A549 (cell line): ENCODE measurements at regions not wholly inside any gene's neighbourhood (a gene's known extent, or its start where the extent isn't known, plus 50 kb on each side); places are given as distances from the start of the nearest gene placed in this dataset.

ENCODE experiments used
- ATAC-seq, 2 experiments: fragments of 200-7000 bp in 1 of 2; fragments of >200 bp in 1 of 2; cut with Nextera tagmentation in 1 of 2; cut with Tn5 transposase in 1 of 2; 3 replicates each; pipeline versions ENCODE4 v1.8.0 to v1.9.1; 2018 to 2020; ENCODE audit warnings: mild to moderate bottlenecking in 1 of 2, moderate library complexity in 1 of 2
- CTCF ChIA-PET: fragments of 300-600 bp; sonication (Branson Sonifier 250); formaldehyde crosslinking; extraction: SDS; loops from one replicate; lab custom pipeline; 2021; ENCODE audit warnings: antibody characterized with exemption, inconsistent platforms; lab: Yijun Ruan, JAX
- POLR2A ChIA-PET: fragments of 350-600 bp; formaldehyde crosslinking; extraction: SDS; loops from one replicate; lab custom pipeline; 2021; ENCODE audit warnings: antibody characterized with exemption, inconsistent platforms; lab: Yijun Ruan, JAX
- DNase-seq, 2 experiments: peaks; one replicate each; pipeline versions ENCODE4 v3.0.0 to v3.0.0-alpha.2; 2011 to 2016; ENCODE audit warnings: low read depth in 1 of 2, low spot score in 1 of 2
- FAIRE-seq: peaks from 2 replicates; lab custom pipeline; 2011; peaks lifted over from hg19 to GRCh38; lab: Jason Lieb, UNC
- H3K27ac ChIP-seq, 2 experiments: fragments of >200 bp; sonication (Bioruptor Twin); formaldehyde crosslinking; 3 replicates each; pipeline ENCODE4 v1.5.1; 2016 to 2017
- H3K4me1 ChIP-seq: fragments of >200 bp; sonication (Bioruptor Twin); formaldehyde crosslinking; 3 replicates; pipeline ENCODE4 v1.6.1; 2016
- H3K4me2 ChIP-seq: fragments of >200 bp; sonication (Bioruptor Twin); formaldehyde crosslinking; 3 replicates; pipeline ENCODE4 v1.6.1; 2016
- H3K4me3 ChIP-seq: fragments of >200 bp; sonication (Bioruptor Twin); formaldehyde crosslinking; 3 replicates; pipeline ENCODE4 v1.5.1; 2016
- H3K9me3 ChIP-seq: fragments of >200 bp; sonication (Bioruptor Twin); formaldehyde crosslinking; 3 replicates; pipeline ENCODE4 v1.6.1; 2016
- E2F6 ChIP-seq: IDR thresholded peaks from 2 replicates; pipeline ENCODE4 v1.6.1; 2012; ENCODE audit warnings: low read depth, borderline replicate concordance
- EHMT2 ChIP-seq: fragments of 200-600 bp; sonication (generic); IDR thresholded peaks from 2 replicates; pipeline ENCODE4 v1.6.1; 2016; ENCODE audit warnings: antibody characterized with exemption, low read depth, mild to moderate bottlenecking, moderate library complexity
- ELK1 ChIP-seq: fragments of 150-350 bp; IDR thresholded peaks from 2 replicates; pipeline ENCODE4 v1.6.1; 2014; ENCODE audit warnings: low read depth, mild to moderate bottlenecking, low read length
- FOSB ChIP-seq: fragments of 250-450 bp; sonication (Bioruptor Pico); IDR thresholded peaks from 2 replicates; pipeline ENCODE4 v1.5.0; 2020; ENCODE audit warnings: mild to moderate bottlenecking, moderate library complexity
- FOXS1 ChIP-seq: fragments of 250-450 bp; sonication (Bioruptor Pico); IDR thresholded peaks from 2 replicates; pipeline ENCODE4 v1.5.0; 2020; ENCODE audit warnings: mild to moderate bottlenecking, moderate library complexity
- HES2 ChIP-seq: fragments of >200 bp; sonication (Bioruptor Twin); formaldehyde crosslinking; IDR thresholded peaks from 2 replicates; pipeline ENCODE4 v1.6.1; 2016
- HEYL ChIP-seq: fragments of 250-450 bp; sonication (Bioruptor Pico); IDR thresholded peaks from 2 replicates; pipeline ENCODE4 v1.8.0; 2021; ENCODE audit warnings: mild to moderate bottlenecking, moderate library complexity
- KDM1A ChIP-seq: fragments of 200-600 bp; sonication (generic); IDR thresholded peaks from 2 replicates; pipeline ENCODE4 v1.6.1; 2016; ENCODE audit warnings: low read depth, mild to moderate bottlenecking
- MAFK ChIP-seq: fragments of 450-650 bp; IDR thresholded peaks from 2 replicates; pipeline ENCODE4 v1.6.1; 2014; ENCODE audit not compliant: partially characterized antibody
- MAX ChIP-seq: IDR thresholded peaks from 2 replicates; pipeline ENCODE4 v1.6.1; 2012
- NPAS2 ChIP-seq: fragments of 250-450 bp; sonication (Bioruptor Pico); IDR thresholded peaks from 2 replicates; pipeline ENCODE4 v1.8.0; 2022; ENCODE audit warnings: mild to moderate bottlenecking, moderate library complexity, borderline replicate concordance
- POLR2AphosphoS2 ChIP-seq: conservative IDR thresholded peaks from 2 replicates; pipeline ENCODE4 v1.6.1; 2012; ENCODE audit warnings: low read length, improper control_type of control experiment, inconsistent platforms
- RAD21 ChIP-seq, 2 experiments: fragments of >200 bp in 1 of 2; sonication (Bioruptor Twin) in 1 of 2; formaldehyde crosslinking in 1 of 2; IDR thresholded peaks in 1 of 2; conservative IDR thresholded peaks in 1 of 2; 2 replicates in 1 of 2; 3 replicates in 1 of 2; pipeline ENCODE4 v1.6.1; 2012 to 2018; ENCODE audit warnings: inconsistent platforms in 1 of 2
- RARB ChIP-seq: fragments of 250-450 bp; sonication (Bioruptor Pico); IDR thresholded peaks from 2 replicates; pipeline ENCODE4 v1.8.0; 2021; ENCODE audit warnings: mild to moderate bottlenecking, moderate library complexity
- RNF2 ChIP-seq: fragments of 200-600 bp; sonication (generic); IDR thresholded peaks from 2 replicates; pipeline ENCODE4 v1.6.1; 2016; ENCODE audit warnings: low read depth, mild to moderate bottlenecking, antibody characterized with exemption, moderate library complexity, borderline replicate concordance
- TFCP2L1 ChIP-seq: fragments of 250-450 bp; sonication (Bioruptor Pico); IDR thresholded peaks from 2 replicates; pipeline ENCODE4 v1.5.0; 2021; ENCODE audit warnings: mild to moderate bottlenecking
- USF2 ChIP-seq: fragments of 450-650 bp; IDR thresholded peaks from 2 replicates; pipeline ENCODE4 v1.6.1; 2014; ENCODE audit warnings: antibody characterized with exemption
- ZNF302 ChIP-seq: fragments of 250-450 bp; sonication (Bioruptor Pico); IDR thresholded peaks from 2 replicates; pipeline ENCODE4 v1.9.0; 2021; ENCODE audit warnings: inconsistent platforms, mild to moderate bottlenecking, moderate library complexity
- WGBS: methylation state at CpG from one replicate; pipeline ENCODE4 v1.1.6; 2017; ENCODE audit errors: missing lambda C conversion rate; 5-methylcytosine and 5-hydroxymethylcytosine counted together
- TF ChIP-seq, protein P1 (sequence below): fragments of 200-600 bp; sonication (generic); IDR thresholded peaks from 2 replicates; pipeline ENCODE4 v1.6.1; 2016; ENCODE audit warnings: antibody characterized with exemption, mild to moderate bottlenecking, moderate library complexity
- TF ChIP-seq, protein P2 (sequence below): IDR thresholded peaks from 2 replicates; pipeline ENCODE4 v1.6.1; 2012

DNA sequence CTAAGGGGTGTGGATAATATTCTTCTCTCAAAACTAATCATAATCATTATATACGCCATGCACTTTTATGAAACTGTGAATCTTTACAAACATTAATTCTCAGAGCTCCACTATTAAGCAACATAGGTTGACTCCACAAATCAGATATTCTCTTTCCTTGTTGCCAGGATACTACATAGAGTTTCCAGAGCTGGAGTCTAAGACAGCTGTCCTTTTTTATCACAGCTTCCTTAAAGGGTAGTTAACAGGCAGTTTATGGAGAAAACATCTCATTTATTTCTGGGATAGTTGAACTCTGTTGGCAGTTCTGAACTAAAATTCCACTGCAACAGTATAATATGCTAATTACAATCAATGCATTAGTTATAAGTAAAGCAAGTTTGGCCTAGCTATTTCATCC lies 152.1 kb upstream of the PPP1R2C start:
- no peak overlapping the region for H3K4me2 ChIP-seq
- no peak overlapping the region for H3K4me3 ChIP-seq
- TF ChIP-seq HES2 (no peak), FOSB (CRISPR knock-in tag) (no peak), KDM1A (no peak), NPAS2 (CRISPR knock-in tag) (no peak), MAFK (no peak), POLR2AphosphoS2 (no peak), ZNF302 (CRISPR knock-in tag) (no peak), RARB (CRISPR knock-in tag) (no peak), TFCP2L1 (no peak), E2F6 (no peak), EHMT2 (no peak), HEYL (CRISPR knock-in tag) (no peak), RNF2 (no peak), RAD21 (conservative IDR thresholded peaks at IDR 0.05 in 1 of 2, IDR thresholded peaks at IDR 0.05 in 1 of 2) (no peak), FOXS1 (CRISPR knock-in tag) (no peak), MAX (no peak), ELK1 (no peak), USF2 (no peak)
- TF ChIP-seq, protein P1, sequence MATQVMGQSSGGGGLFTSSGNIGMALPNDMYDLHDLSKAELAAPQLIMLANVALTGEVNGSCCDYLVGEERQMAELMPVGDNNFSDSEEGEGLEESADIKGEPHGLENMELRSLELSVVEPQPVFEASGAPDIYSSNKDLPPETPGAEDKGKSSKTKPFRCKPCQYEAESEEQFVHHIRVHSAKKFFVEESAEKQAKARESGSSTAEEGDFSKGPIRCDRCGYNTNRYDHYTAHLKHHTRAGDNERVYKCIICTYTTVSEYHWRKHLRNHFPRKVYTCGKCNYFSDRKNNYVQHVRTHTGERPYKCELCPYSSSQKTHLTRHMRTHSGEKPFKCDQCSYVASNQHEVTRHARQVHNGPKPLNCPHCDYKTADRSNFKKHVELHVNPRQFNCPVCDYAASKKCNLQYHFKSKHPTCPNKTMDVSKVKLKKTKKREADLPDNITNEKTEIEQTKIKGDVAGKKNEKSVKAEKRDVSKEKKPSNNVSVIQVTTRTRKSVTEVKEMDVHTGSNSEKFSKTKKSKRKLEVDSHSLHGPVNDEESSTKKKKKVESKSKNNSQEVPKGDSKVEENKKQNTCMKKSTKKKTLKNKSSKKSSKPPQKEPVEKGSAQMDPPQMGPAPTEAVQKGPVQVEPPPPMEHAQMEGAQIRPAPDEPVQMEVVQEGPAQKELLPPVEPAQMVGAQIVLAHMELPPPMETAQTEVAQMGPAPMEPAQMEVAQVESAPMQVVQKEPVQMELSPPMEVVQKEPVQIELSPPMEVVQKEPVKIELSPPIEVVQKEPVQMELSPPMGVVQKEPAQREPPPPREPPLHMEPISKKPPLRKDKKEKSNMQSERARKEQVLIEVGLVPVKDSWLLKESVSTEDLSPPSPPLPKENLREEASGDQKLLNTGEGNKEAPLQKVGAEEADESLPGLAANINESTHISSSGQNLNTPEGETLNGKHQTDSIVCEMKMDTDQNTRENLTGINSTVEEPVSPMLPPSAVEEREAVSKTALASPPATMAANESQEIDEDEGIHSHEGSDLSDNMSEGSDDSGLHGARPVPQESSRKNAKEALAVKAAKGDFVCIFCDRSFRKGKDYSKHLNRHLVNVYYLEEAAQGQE, result no peak
- TF ChIP-seq, protein P2, sequence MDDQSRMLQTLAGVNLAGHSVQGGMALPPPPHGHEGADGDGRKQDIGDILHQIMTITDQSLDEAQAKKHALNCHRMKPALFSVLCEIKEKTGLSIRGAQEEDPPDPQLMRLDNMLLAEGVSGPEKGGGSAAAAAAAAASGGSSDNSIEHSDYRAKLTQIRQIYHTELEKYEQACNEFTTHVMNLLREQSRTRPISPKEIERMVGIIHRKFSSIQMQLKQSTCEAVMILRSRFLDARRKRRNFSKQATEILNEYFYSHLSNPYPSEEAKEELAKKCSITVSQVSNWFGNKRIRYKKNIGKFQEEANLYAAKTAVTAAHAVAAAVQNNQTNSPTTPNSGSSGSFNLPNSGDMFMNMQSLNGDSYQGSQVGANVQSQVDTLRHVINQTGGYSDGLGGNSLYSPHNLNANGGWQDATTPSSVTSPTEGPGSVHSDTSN, result no peak
- no peaks in the 10 kb centered on the region for H3K9me3 ChIP-seq
- ChIA-PET POLR2A (no interaction called here), CTCF (no interaction called here)
- DNase-seq (no peak), ATAC-seq (no peak), FAIRE-seq (no peak)
- 0% methylated on average over 1 of the region's 1 CpG for WGBS
- no peaks in the 10 kb centered on the region for H3K4me1 ChIP-seq
- H3K27ac ChIP-seq, result no peak overlapping the region
